HG03175 (cell line): ENCODE measurements at regions not wholly inside any gene's neighbourhood (a gene's known extent, or its start where the extent isn't known, plus 50 kb on each side); places are given as distances from the start of the nearest gene placed in this dataset.

Experiments
- ATAC-seq: cut with Tn5 transposase; IDR thresholded peaks from one replicate; pipeline ENCODE4 v1.9.1; 2021; ENCODE audit warnings: mild to moderate bottlenecking, moderate library complexity; ENCODE audit not compliant: unreplicated experiment

- ATAC-seq, result no peak
Measured at GRCh38 chr20:50399555-50399916, 110.6 kb upstream of the PTPN1 start.

GRCh38 chr20:50399917-50400704, 110.1 kb upstream of the PTPN1 start:
- ATAC-seq, result no peak

- ATAC-seq, result no peak
Measured at GRCh38 chr20:50400705-50401586, 109.2 kb upstream of the PTPN1 start.

GRCh38 chr20:50401587-50402418, 108.4 kb upstream of the PTPN1 start:
- no peak for ATAC-seq

GRCh38 chr20:50403565-50404418, 106.4 kb upstream of the PTPN1 start:
- no peak for ATAC-seq

- ATAC-seq, result no peak
Measured at GRCh38 chr20:50404419-50405234, 105.6 kb upstream of the PTPN1 start.

- no peak for ATAC-seq
Measured at GRCh38 chr20:50405235-50405914, 104.8 kb upstream of the PTPN1 start.

- ATAC-seq, result no peak
Measured at GRCh38 chr20:50405915-50406609, 104.1 kb upstream of the PTPN1 start.

GRCh38 chr20:50406610-50407136, 103.5 kb upstream of the PTPN1 start:
- no peak for ATAC-seq

- ATAC-seq, result no peak
Measured at GRCh38 chr20:50408526-50409364, 101.4 kb upstream of the PTPN1 start.

GRCh38 chr20:50409495-50409894, 100.7 kb upstream of the PTPN1 start:
- ATAC-seq, result no peak

- ATAC-seq, result no peak
Measured at GRCh38 chr20:50410343-50410742, 99.8 kb upstream of the PTPN1 start.

- no peak for ATAC-seq
Measured at GRCh38 chr20:50412069-50412468, 98.1 kb upstream of the PTPN1 start.

GRCh38 chr20:50412499-50412898, 97.7 kb upstream of the PTPN1 start:
- ATAC-seq, result no peak

GRCh38 chr20:50413088-50413500, 97.1 kb upstream of the PTPN1 start:
- no peak for ATAC-seq

GRCh38 chr20:50415021-50415515, 95.1 kb upstream of the PTPN1 start:
- no peak for ATAC-seq
